BE2C (cell line): ENCODE measurements at regions not wholly inside any gene's neighbourhood (a gene's known extent, or its start where the extent isn't known, plus 50 kb on each side); places are given as distances from the start of the nearest gene placed in this dataset.
A peak's percentile ranks its signal among the peaks of the same experiment; 100 is the strongest.

Experiments
- DNase-seq: peaks from one replicate; pipeline ENCODE4 v3.0.0-alpha.2; 2020
- H3K27me3 ChIP-seq: fragments of 250-450 bp; sonication (Bioruptor Pico); 2 replicates; pipeline ENCODE4 v1.5.1; 2020; ENCODE audit warnings: mild to moderate bottlenecking
- H3K36me3 ChIP-seq: fragments of 250-450 bp; sonication (Bioruptor Pico); 2 replicates; pipeline ENCODE4 v1.5.1; 2020; ENCODE audit warnings: mild to moderate bottlenecking
- H3K4me1 ChIP-seq: fragments of 250-450 bp; sonication (Bioruptor Pico); 2 replicates; pipeline ENCODE4 v1.5.1; 2020
- H3K4me3 ChIP-seq: 2 replicates; pipeline ENCODE4 v1.5.1; 2011; ENCODE audit warnings: low read depth, low read length
- H3K9me3 ChIP-seq: fragments of 250-450 bp; sonication (Bioruptor Pico); 2 replicates; pipeline ENCODE4 v1.5.1; 2020
- CTCF ChIP-seq: IDR thresholded peaks from 2 replicates; pipeline ENCODE4 v1.5.1; 2012; ENCODE audit warnings: mild to moderate bottlenecking, low read depth, low read length

- peak; percentile 20 for DNase-seq
- no peak for TF ChIP-seq CTCF
- H3K27me3 ChIP-seq, result no peaks in the 10 kb centered on the region
- H3K4me3 ChIP-seq, result no peak overlapping the region
- no peaks in the 10 kb centered on the region for H3K36me3 ChIP-seq
- peaks cover 16% of the 10 kb centered on the region for H3K4me1 ChIP-seq
- H3K9me3 ChIP-seq, result 0 out of 2 replicates have a peak, but pooled peaks cover 3% of the 10 kb centered on the region
Measured at GRCh38 chr2:217288472-217289063, 428.7 kb upstream of the TNP1 start.

DNA sequence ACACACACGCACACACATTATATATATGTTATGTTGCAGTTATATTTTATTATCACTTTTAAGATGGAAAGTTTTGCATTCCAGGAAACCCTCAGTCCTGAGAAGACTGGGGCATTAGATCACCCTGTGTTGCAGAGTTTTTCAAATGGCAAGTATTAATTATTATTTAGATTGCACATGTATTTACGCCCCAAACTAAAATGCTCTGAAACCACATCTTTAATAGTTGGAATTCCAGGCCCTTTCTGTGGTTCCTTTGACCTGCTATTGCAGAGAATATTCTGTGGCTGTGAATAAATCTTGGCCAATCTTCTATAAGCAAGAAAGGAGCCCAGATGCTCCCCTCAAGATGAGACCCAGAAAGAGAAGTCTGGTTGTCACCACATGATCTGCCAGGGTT lies 427.0 kb upstream of the TNP1 start:
- no peak for TF ChIP-seq CTCF
- no peaks in the 10 kb centered on the region for H3K27me3 ChIP-seq
- DNase-seq, result no peak
- H3K9me3 ChIP-seq, result 0 out of 2 replicates have a peak, but pooled peaks cover 3% of the 10 kb centered on the region
- H3K36me3 ChIP-seq, result no peaks in the 10 kb centered on the region
- peaks cover 16% of the 10 kb centered on the region for H3K4me1 ChIP-seq
- H3K4me3 ChIP-seq, result no peak overlapping the region

GRCh38 chr2:217285926-217286325 lies 426.1 kb upstream of the TNP1 start:
- Histone ChIP-seq H3K4me3 (no peak overlapping the region), H3K27me3 (no peaks in the 10 kb centered on the region), H3K36me3 (no peaks in the 10 kb centered on the region), H3K4me1 (peaks cover 16% of the 10 kb centered on the region), H3K9me3 (0 out of 2 replicates have a peak, but pooled peaks cover 3% of the 10 kb centered on the region)
- DNase-seq, result no peak
- no peak for TF ChIP-seq CTCF

- 0 out of 2 replicates have a peak, but pooled peaks cover under 1% of the 10 kb centered on the region for H3K9me3 ChIP-seq
- DNase-seq, result no peak
- H3K4me3 ChIP-seq, result no peak overlapping the region
- no peaks in the 10 kb centered on the region for H3K4me1 ChIP-seq
- H3K36me3 ChIP-seq, result no peaks in the 10 kb centered on the region
- TF ChIP-seq CTCF, result no peak
- no peaks in the 10 kb centered on the region for H3K27me3 ChIP-seq
Measured at GRCh38 chr2:217283460-217283859, 423.6 kb upstream of the TNP1 start.

DNA sequence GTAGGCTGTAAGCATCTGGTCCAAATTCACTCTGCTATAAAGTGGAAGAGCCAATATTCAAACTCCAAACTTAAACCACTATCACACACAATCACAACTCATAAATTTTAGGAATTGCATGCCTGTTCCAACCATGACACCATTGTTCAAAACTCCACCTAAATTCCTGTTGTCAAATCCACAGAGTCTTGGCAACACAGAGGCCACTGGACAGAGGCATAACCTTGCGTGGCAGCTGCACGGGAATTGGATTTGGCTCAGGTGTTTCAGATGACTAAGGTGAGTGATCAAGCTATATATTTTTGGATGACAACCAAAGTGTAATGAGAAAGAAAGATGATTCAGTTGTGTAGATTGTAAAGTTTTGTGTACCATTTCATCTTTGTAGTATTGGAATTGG lies 422.7 kb upstream of the TNP1 start:
- Histone ChIP-seq H3K4me3 (no peak overlapping the region), H3K27me3 (no peaks in the 10 kb centered on the region), H3K36me3 (no peaks in the 10 kb centered on the region), H3K9me3 (no peaks in the 10 kb centered on the region), H3K4me1 (no peaks in the 10 kb centered on the region)
- no peak for TF ChIP-seq CTCF
- no peak for DNase-seq

DNA sequence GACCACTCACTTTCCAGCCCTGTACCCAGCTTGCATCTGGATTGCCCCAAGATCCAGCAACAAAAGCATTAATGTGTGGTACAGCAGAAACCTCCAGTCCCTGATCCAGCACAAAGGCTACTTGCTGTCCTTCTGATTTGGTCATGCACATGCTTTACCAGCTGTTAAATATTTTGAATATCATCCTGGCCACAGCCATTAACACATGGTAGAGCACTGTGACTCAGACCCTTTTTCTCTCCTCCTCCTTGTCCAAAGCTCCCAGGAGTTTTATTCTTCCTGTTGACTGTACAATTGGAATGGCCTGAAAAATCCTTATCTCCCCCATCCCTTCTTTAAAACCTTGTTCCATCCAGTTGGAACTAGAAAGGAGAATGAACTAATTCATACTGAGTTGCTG lies 419.7 kb upstream of the TNP1 start:
- no peak for DNase-seq
- H3K9me3 ChIP-seq, result no peaks in the 10 kb centered on the region
- TF ChIP-seq CTCF, result no peak
- H3K27me3 ChIP-seq, result no peaks in the 10 kb centered on the region
- H3K36me3 ChIP-seq, result no peaks in the 10 kb centered on the region
- H3K4me3 ChIP-seq, result no peak overlapping the region
- no peaks in the 10 kb centered on the region for H3K4me1 ChIP-seq
